HG03342 (cell line): ENCODE measurements at regions not wholly inside any gene's neighbourhood (a gene's known extent, or its start where the extent isn't known, plus 50 kb on each side); places are given as distances from the start of the nearest gene placed in this dataset.
"Not testable (repeated sequence)": the region's sequence is repeated elsewhere in the genome, so short reads cannot be mapped to it uniquely, and the experiment has no call there.

Experiments used
- ATAC-seq: cut with Tn5 transposase; IDR thresholded peaks from one replicate; pipeline ENCODE4 v1.9.1; 2021; ENCODE audit warnings: mild to moderate bottlenecking, moderate library complexity; ENCODE audit not compliant: unreplicated experiment

GRCh38 chr14:97129639-97130038, 332.5 kb downstream of the VRK1 start:
- no peak for ATAC-seq

GRCh38 chr14:97135847-97136246, 338.7 kb downstream of the VRK1 start:
- ATAC-seq: not testable (repeated sequence)

GRCh38 chr14:97137705-97138104, 340.5 kb downstream of the VRK1 start:
- ATAC-seq: no peak

GRCh38 chr14:97138801-97139200, 341.6 kb downstream of the VRK1 start:
- no peak for ATAC-seq

- ATAC-seq: no peak
These were observed 345.8 kb downstream of the VRK1 start for GRCh38 chr14:97143011-97143410.

GRCh38 chr14:97143456-97143855, 346.3 kb downstream of the VRK1 start:
- ATAC-seq: no peak

GRCh38 chr14:97148021-97148420, 350.8 kb downstream of the VRK1 start:
- not testable (repeated sequence) for ATAC-seq

GRCh38 chr14:97149775-97150174, 352.6 kb downstream of the VRK1 start:
- no peak for ATAC-seq

GRCh38 chr14:97153527-97153926, 356.3 kb downstream of the VRK1 start:
- no peak for ATAC-seq

- no peak for ATAC-seq
These were observed 358.1 kb downstream of the VRK1 start for GRCh38 chr14:97155320-97155719.

GRCh38 chr14:97155814-97156213, 358.6 kb downstream of the VRK1 start:
- ATAC-seq: no peak

GRCh38 chr14:97156705-97157104, 359.5 kb downstream of the VRK1 start:
- no peak for ATAC-seq

- no peak for ATAC-seq
These were observed 360.9 kb downstream of the VRK1 start for GRCh38 chr14:97158102-97158501.

GRCh38 chr14:97159124-97159523, 361.9 kb downstream of the VRK1 start:
- no peak for ATAC-seq

- ATAC-seq: no peak
These were observed 365.4 kb downstream of the VRK1 start for GRCh38 chr14:97162621-97163020.

GRCh38 chr14:97164021-97164420, 366.8 kb downstream of the VRK1 start:
- no peak for ATAC-seq

- no peak for ATAC-seq
These were observed 369.3 kb downstream of the VRK1 start for GRCh38 chr14:97166497-97166896.

- not testable (repeated sequence) for ATAC-seq
These were observed 370.4 kb downstream of the VRK1 start for GRCh38 chr14:97167577-97167976.

- ATAC-seq: no peak
These were observed 375.5 kb downstream of the VRK1 start for GRCh38 chr14:97172644-97173043.

GRCh38 chr14:97177016-97177415, 379.8 kb downstream of the VRK1 start:
- no peak for ATAC-seq

GRCh38 chr14:97177635-97178034, 380.5 kb downstream of the VRK1 start:
- ATAC-seq: no peak

GRCh38 chr14:97178781-97179180, 381.6 kb downstream of the VRK1 start:
- ATAC-seq: no peak

GRCh38 chr14:97179573-97179972, 382.4 kb downstream of the VRK1 start:
- ATAC-seq: no peak
